ENCODE measurements at regions not wholly inside any gene's neighbourhood (a gene's known extent, or its start where the extent isn't known, plus 50 kb on each side); places are given as distances from the start of the nearest gene placed in this dataset.

DNA sequence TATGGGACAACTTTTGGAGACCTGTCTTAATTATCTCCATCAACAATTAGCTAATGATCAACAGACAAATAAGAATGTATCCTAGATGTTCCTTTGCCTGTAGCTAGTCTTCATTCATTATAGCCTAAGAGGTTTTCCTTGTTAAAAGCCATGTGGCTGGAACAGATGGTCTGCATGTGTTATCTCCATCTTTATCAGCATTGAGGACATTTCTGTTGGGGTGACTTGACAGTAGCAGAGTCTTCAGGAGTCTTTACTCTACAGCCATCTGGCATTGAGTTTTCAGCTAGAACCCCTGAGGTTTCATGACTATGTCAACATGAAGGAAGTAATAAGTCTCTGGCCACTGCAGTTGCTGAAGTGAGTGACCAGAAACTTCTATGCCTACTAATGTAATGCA lies 106.6 kb upstream of the TLE4 start:
- peaks cover 23% of the 10 kb centered on the region for H3K4me1 ChIP-seq (ENCODE audit: insufficient read depth, low read length, poor library complexity, severe bottlenecking)
- H3K9me3 ChIP-seq (ENCODE audit: insufficient read depth, low read depth, low read length): no peaks in the 10 kb centered on the region
- no peaks in the 10 kb centered on the region for H4K20me1 ChIP-seq (ENCODE audit: insufficient read depth, low read length, poor library complexity, severe bottlenecking)
- no peak overlapping the region for H3K4me3 ChIP-seq (ENCODE audit: low read length, poor library complexity, severe bottlenecking)
- no peaks in the 10 kb centered on the region for H3F3A ChIP-seq (ENCODE audit: low read depth)
- no peaks in the 10 kb centered on the region for H3K9me2 ChIP-seq (replicated peaks; ENCODE audit: low read depth, low read length)
- H3K4me2 ChIP-seq (ENCODE audit: low read depth, low read length, poor library complexity, severe bottlenecking): no peak overlapping the region
- TF ChIP-seq CTCF (conservative IDR thresholded peaks at IDR 0.05; ENCODE audit: low read length) (no peak), EZH2phosphoT487 (IDR thresholded peaks at IDR 0.05; ENCODE audit: borderline replicate concordance) (no peak)
- H3K9ac ChIP-seq (ENCODE audit: low read depth, low read length, poor library complexity, severe bottlenecking): no peak overlapping the region
- no peaks in the 10 kb centered on the region for H3K27me3 ChIP-seq (ENCODE audit: insufficient read depth, low read length, poor library complexity, severe bottlenecking)
- no peaks in the 10 kb centered on the region for H3K36me3 ChIP-seq (ENCODE audit: insufficient read depth, low read length)
- no peak overlapping the region for H2AFZ ChIP-seq (ENCODE audit: low read length)
- no peaks in the 10 kb centered on the region for H3K79me2 ChIP-seq (ENCODE audit: insufficient read depth, low read length)

GRCh38 chr9:79469164-79469563 lies 102.6 kb upstream of the TLE4 start:
- H3K9me3 ChIP-seq (ENCODE audit: insufficient read depth, low read depth, low read length): no peaks in the 10 kb centered on the region
- H3K4me2 ChIP-seq (ENCODE audit: low read depth, low read length, poor library complexity, severe bottlenecking): peak overlapping the region; percentile 33
- no peaks in the 10 kb centered on the region for H3K79me2 ChIP-seq (ENCODE audit: insufficient read depth, low read length)
- TF ChIP-seq CTCF (conservative IDR thresholded peaks at IDR 0.05; ENCODE audit: low read length) (no peak), EZH2phosphoT487 (IDR thresholded peaks at IDR 0.05; ENCODE audit: borderline replicate concordance) (no peak)
- H3K36me3 ChIP-seq (ENCODE audit: insufficient read depth, low read length): no peaks in the 10 kb centered on the region
- H3K9me2 ChIP-seq (replicated peaks; ENCODE audit: low read depth, low read length): no peaks in the 10 kb centered on the region
- no peak overlapping the region for H2AFZ ChIP-seq (ENCODE audit: low read length)
- no peaks in the 10 kb centered on the region for H3K27me3 ChIP-seq (ENCODE audit: insufficient read depth, low read length, poor library complexity, severe bottlenecking)
- H3F3A ChIP-seq (ENCODE audit: low read depth): no peaks in the 10 kb centered on the region
- no peaks in the 10 kb centered on the region for H4K20me1 ChIP-seq (ENCODE audit: insufficient read depth, low read length, poor library complexity, severe bottlenecking)
- H3K4me3 ChIP-seq (ENCODE audit: low read length, poor library complexity, severe bottlenecking): no peak overlapping the region
- H3K4me1 ChIP-seq (ENCODE audit: insufficient read depth, low read length, poor library complexity, severe bottlenecking): peaks cover 24% of the 10 kb centered on the region
- H3K9ac ChIP-seq (ENCODE audit: low read depth, low read length, poor library complexity, severe bottlenecking): no peak overlapping the region

DNA sequence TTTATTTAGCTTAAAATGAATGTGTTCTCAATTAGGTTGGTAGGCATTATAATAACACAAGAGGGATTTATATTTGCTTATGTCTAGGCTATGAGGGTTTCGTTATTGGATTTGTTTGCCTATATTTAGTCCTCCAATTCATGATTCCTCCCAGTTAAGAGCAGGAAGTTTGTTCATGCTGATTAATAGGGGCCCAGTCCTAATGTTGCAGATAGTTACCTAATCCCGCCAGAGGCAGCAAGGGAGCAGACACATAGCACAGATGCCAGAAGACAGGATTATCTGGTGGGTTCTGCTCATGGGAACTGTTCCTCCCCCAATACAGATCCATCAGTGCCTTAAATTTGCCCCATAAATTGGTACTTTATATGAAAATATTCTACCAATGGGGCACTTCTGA lies 100.8 kb upstream of the TLE4 start:
- Histone ChIP-seq H4K20me1 (ENCODE audit: insufficient read depth, low read length, poor library complexity, severe bottlenecking) (no peaks in the 10 kb centered on the region), H3K9me2 (replicated peaks; ENCODE audit: low read depth, low read length) (no peaks in the 10 kb centered on the region), H3K79me2 (ENCODE audit: insufficient read depth, low read length) (no peaks in the 10 kb centered on the region), H3K4me2 (ENCODE audit: low read depth, low read length, poor library complexity, severe bottlenecking) (no peak overlapping the region), H3K27me3 (ENCODE audit: insufficient read depth, low read length, poor library complexity, severe bottlenecking) (no peaks in the 10 kb centered on the region), H3K36me3 (ENCODE audit: insufficient read depth, low read length) (no peaks in the 10 kb centered on the region), H3K4me1 (ENCODE audit: insufficient read depth, low read length, poor library complexity, severe bottlenecking) (peaks cover 24% of the 10 kb centered on the region), H3F3A (ENCODE audit: low read depth) (no peaks in the 10 kb centered on the region), H3K9me3 (ENCODE audit: insufficient read depth, low read depth, low read length) (no peaks in the 10 kb centered on the region), H3K9ac (ENCODE audit: low read depth, low read length, poor library complexity, severe bottlenecking) (no peak overlapping the region), H2AFZ (ENCODE audit: low read length) (no peak overlapping the region), H3K4me3 (ENCODE audit: low read length, poor library complexity, severe bottlenecking) (no peak overlapping the region)
- no peak for TF ChIP-seq EZH2phosphoT487 (IDR thresholded peaks at IDR 0.05; ENCODE audit: borderline replicate concordance)
- TF ChIP-seq CTCF (conservative IDR thresholded peaks at IDR 0.05; ENCODE audit: low read length): no peak
